ENCODE measurements at regions not wholly inside any gene's neighbourhood (a gene's known extent, or its start where the extent isn't known, plus 50 kb on each side); places are given as distances from the start of the nearest gene placed in this dataset.

GRCh38 chr2:128838244-128838643, 519.6 kb upstream of the HS6ST1 start:
- DNase-seq (ENCODE audit: insufficient read length, low spot score): no peak
- TF ChIP-seq POLR2A (IDR thresholded peaks at IDR 0.05; ENCODE audit: low read depth, low read length) (no peak), POU2F2 (IDR thresholded peaks at IDR 0.05; ENCODE audit: low read depth, low read length) (no peak), POLR2AphosphoS5 (IDR thresholded peaks at IDR 0.05; ENCODE audit: low read depth, low read length) (no peak)
- FAIRE-seq: no peak

GRCh38 chr2:128841803-128842202, 523.1 kb upstream of the HS6ST1 start:
- no peak for FAIRE-seq
- no peak for TF ChIP-seq PAX5 (IDR thresholded peaks at IDR 0.05; ENCODE audit: insufficient read depth, low read length, severe bottlenecking)
- TF ChIP-seq SPI1 (IDR thresholded peaks at IDR 0.05; ENCODE audit: low read depth, low read length): no peak
- no peak for DNase-seq (ENCODE audit: insufficient read length, low spot score)

DNA sequence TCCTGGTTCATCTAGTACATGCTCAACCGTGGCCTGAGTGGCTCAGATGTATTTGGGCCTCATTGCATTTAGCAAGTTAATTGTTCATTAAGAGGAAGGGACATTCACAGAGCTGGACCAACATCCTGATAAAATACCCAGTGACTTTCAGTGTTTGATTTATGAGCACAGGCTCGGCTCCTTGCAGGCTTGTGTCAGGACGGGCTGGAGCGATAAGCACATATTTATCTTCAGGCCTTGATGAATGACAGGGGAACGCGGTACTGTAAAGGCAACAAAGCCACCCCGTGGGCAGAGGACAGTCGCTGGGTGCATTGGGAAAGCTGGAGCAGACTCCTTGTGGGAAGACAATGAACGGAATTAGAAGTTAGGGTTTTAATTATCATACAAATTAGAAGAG, 548.6 kb upstream of the HS6ST1 start:
- DNase-seq (ENCODE audit: insufficient read length, low spot score) (no peak), FAIRE-seq (no peak)
- TF ChIP-seq POLR2AphosphoS5 (IDR thresholded peaks at IDR 0.05; ENCODE audit: low read depth, low read length): no peak
- TF ChIP-seq SPI1 (IDR thresholded peaks at IDR 0.05; ENCODE audit: low read depth, low read length): no peak
- no peak for TF ChIP-seq POU2F2 (IDR thresholded peaks at IDR 0.05; ENCODE audit: low read depth, low read length)
- TF ChIP-seq TAF1 (IDR thresholded peaks at IDR 0.05; ENCODE audit: low read depth, low read length): no peak
- TF ChIP-seq PAX5 (IDR thresholded peaks at IDR 0.05; ENCODE audit: insufficient read depth, low read length, severe bottlenecking): no peak
- no peak for TF ChIP-seq POLR2A (IDR thresholded peaks at IDR 0.05; ENCODE audit: low read depth, low read length)

DNA sequence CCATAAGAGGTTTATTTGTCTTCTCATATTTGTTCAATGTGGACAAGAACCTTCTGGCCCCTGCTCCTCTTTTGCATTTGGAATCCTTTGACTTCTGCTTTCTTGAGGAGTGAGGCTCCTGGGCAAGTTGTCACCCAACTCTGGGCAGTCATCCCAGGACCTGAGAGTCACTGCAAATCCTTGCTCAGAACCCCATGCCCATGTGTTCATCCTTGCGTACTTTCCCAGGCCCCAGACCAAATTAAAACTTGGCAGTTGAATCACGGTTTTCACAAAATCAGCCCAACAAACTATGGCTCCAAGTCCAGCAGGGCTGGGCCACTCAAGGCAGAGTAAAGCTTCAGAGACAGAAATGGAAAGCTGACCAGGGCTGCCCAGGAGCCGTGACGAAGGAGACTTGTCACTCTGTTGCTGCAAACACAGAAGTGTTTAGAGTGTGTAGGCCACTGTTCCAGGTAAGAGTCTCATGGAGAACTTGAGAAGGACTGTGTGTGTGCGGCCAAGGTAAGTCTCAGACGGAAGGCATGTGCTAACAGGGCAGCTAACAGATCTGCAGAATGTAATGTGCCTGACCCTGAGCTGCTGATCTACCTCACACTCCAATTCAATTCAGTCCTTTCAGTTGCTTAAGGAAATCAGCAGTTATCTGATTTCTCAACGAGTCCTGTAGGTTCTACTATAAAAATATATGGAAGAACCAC, 549.4 kb upstream of the HS6ST1 start:
- no peak for FAIRE-seq
- TF ChIP-seq SPI1 (IDR thresholded peaks at IDR 0.05; ENCODE audit: low read depth, low read length): no peak
- TF ChIP-seq TAF1 (IDR thresholded peaks at IDR 0.05; ENCODE audit: low read depth, low read length): no peak
- TF ChIP-seq POLR2AphosphoS5 (IDR thresholded peaks at IDR 0.05; ENCODE audit: low read depth, low read length): no peak
- no peak for TF ChIP-seq POU2F2 (IDR thresholded peaks at IDR 0.05; ENCODE audit: low read depth, low read length)
- TF ChIP-seq POLR2A (IDR thresholded peaks at IDR 0.05; ENCODE audit: low read depth, low read length): no peak
- no peak for TF ChIP-seq PAX5 (IDR thresholded peaks at IDR 0.05; ENCODE audit: insufficient read depth, low read length, severe bottlenecking)

GRCh38 chr2:128868686-128869551, 550.3 kb upstream of the HS6ST1 start:
- DNase-seq (ENCODE audit: insufficient read length, low spot score): no peak
- FAIRE-seq: no peak
- no peak for TF ChIP-seq SPI1 (IDR thresholded peaks at IDR 0.05; ENCODE audit: low read depth, low read length)
- no peak for TF ChIP-seq POU2F2 (IDR thresholded peaks at IDR 0.05; ENCODE audit: low read depth, low read length)
- no peak for TF ChIP-seq PAX5 (IDR thresholded peaks at IDR 0.05; ENCODE audit: insufficient read depth, low read length, severe bottlenecking)
- TF ChIP-seq POLR2A (IDR thresholded peaks at IDR 0.05; ENCODE audit: low read depth, low read length): no peak
- no peak for TF ChIP-seq POLR2AphosphoS5 (IDR thresholded peaks at IDR 0.05; ENCODE audit: low read depth, low read length)
- TF ChIP-seq TAF1 (IDR thresholded peaks at IDR 0.05; ENCODE audit: low read depth, low read length): no peak

More for the DNA sequence above, 549.4 kb upstream of the HS6ST1 start:
- DNase-seq (ENCODE audit: insufficient read length, low spot score): no peak

- DNase-seq (ENCODE audit: insufficient read length, low spot score) (no peak), FAIRE-seq (no peak)
- TF ChIP-seq POU2F2 (IDR thresholded peaks at IDR 0.05; ENCODE audit: low read depth, low read length): no peak
- no peak for TF ChIP-seq SPI1 (IDR thresholded peaks at IDR 0.05; ENCODE audit: low read depth, low read length)
- no peak for TF ChIP-seq POLR2AphosphoS5 (IDR thresholded peaks at IDR 0.05; ENCODE audit: low read depth, low read length)
- TF ChIP-seq PAX5 (IDR thresholded peaks at IDR 0.05; ENCODE audit: insufficient read depth, low read length, severe bottlenecking): no peak
- no peak for TF ChIP-seq POLR2A (IDR thresholded peaks at IDR 0.05; ENCODE audit: low read depth, low read length)
- no peak for TF ChIP-seq TAF1 (IDR thresholded peaks at IDR 0.05; ENCODE audit: low read depth, low read length)
These were observed 555.9 kb upstream of the HS6ST1 start for GRCh38 chr2:128874608-128875007.

- no peak for DNase-seq (ENCODE audit: insufficient read length, low spot score)
- no peak for FAIRE-seq
- TF ChIP-seq POU2F2 (IDR thresholded peaks at IDR 0.05; ENCODE audit: low read depth, low read length) (no peak), TAF1 (IDR thresholded peaks at IDR 0.05; ENCODE audit: low read depth, low read length) (no peak), PAX5 (IDR thresholded peaks at IDR 0.05; ENCODE audit: insufficient read depth, low read length, severe bottlenecking) (no peak), SPI1 (IDR thresholded peaks at IDR 0.05; ENCODE audit: low read depth, low read length) (no peak)
These were observed 558.6 kb upstream of the HS6ST1 start for GRCh38 chr2:128876986-128877983.

DNA sequence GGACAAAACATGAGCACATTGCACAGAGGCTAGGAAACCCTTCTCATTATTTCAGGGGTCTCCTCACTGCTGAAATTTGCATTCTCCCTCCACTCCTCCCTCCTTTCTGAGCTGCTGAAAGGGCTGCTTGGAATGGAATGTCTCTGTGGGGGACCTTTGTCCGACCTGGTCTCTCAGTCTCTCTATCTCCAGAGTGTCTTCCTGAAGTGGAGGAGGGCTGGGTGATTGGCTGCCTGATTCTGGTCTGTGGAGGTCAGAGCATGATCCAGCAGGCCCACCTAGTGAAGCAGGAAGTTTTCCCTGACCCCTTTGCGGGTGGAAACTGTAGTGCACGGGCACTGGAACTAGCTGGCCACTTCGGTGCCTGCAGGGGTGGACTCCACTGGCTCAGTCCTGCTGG, 560.5 kb upstream of the HS6ST1 start:
- FAIRE-seq (no peak), DNase-seq (ENCODE audit: insufficient read length, low spot score) (no peak)
- TF ChIP-seq POU2F2 (IDR thresholded peaks at IDR 0.05; ENCODE audit: low read depth, low read length) (no peak), POLR2AphosphoS5 (IDR thresholded peaks at IDR 0.05; ENCODE audit: low read depth, low read length) (no peak), TAF1 (IDR thresholded peaks at IDR 0.05; ENCODE audit: low read depth, low read length) (no peak), POLR2A (IDR thresholded peaks at IDR 0.05; ENCODE audit: low read depth, low read length) (no peak), SPI1 (IDR thresholded peaks at IDR 0.05; ENCODE audit: low read depth, low read length) (no peak), PAX5 (IDR thresholded peaks at IDR 0.05; ENCODE audit: insufficient read depth, low read length, severe bottlenecking) (no peak)

DNA sequence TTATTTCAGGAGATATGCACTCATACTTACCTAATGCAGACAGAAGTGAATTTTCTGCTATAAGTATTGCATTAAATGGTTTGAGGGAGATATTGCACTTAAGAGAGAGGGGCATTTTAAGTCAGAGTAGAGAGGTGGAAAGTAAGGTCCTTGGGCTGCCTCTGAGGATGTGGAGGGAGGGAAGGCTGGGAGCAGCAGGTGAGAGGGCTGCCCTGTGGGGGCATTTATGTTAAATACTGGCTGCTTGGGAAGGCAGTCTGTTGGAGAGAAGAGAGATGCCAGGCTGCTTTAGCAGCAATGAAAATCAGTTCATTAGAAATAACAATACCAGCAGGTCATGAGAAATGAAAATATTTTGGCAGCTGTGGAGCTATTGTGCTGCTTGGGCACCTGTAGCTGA, 576.2 kb upstream of the HS6ST1 start:
- FAIRE-seq: no peak

More for the DNA sequence above, 576.2 kb upstream of the HS6ST1 start:
- no peak for DNase-seq (ENCODE audit: insufficient read length, low spot score)
- TF ChIP-seq POU2F2 (IDR thresholded peaks at IDR 0.05; ENCODE audit: low read depth, low read length): no peak
- TF ChIP-seq POLR2AphosphoS5 (IDR thresholded peaks at IDR 0.05; ENCODE audit: low read depth, low read length): no peak
- no peak for TF ChIP-seq PAX5 (IDR thresholded peaks at IDR 0.05; ENCODE audit: insufficient read depth, low read length, severe bottlenecking)
- TF ChIP-seq SPI1 (IDR thresholded peaks at IDR 0.05; ENCODE audit: low read depth, low read length): no peak
- TF ChIP-seq POLR2A (IDR thresholded peaks at IDR 0.05; ENCODE audit: low read depth, low read length): no peak
- no peak for TF ChIP-seq TAF1 (IDR thresholded peaks at IDR 0.05; ENCODE audit: low read depth, low read length)
